IMR-90 (cell line): ENCODE measurements at regions not wholly inside any gene's neighbourhood (a gene's known extent, or its start where the extent isn't known, plus 50 kb on each side); places are given as distances from the start of the nearest gene placed in this dataset.

Experiments used
- ATAC-seq: fragments of 200-7000 bp; cut with Tn5 transposase; 2 replicates; pipeline ENCODE4 v1.9.1; 2020; ENCODE audit warnings: low read depth, mild to moderate bottlenecking, moderate library complexity
- BruUV-seq: library from RNA; stranded (reverse); fragments of 400-500 nt; replicated peaks from 2 replicates; lab custom pipeline; 2021; lab: Mats Ljungman, UMichigan
- CTCF ChIA-PET: fragments of 300-600 bp; formaldehyde crosslinking; extraction: SDS; loops from one replicate; lab custom pipeline; 2021; ENCODE audit warnings: antibody characterized with exemption; lab: Yijun Ruan, JAX
- POLR2A ChIA-PET: fragments of 300-600 bp; sonication (Branson Sonifier 250); formaldehyde crosslinking; loops from one replicate; lab custom pipeline; 2022; ENCODE audit warnings: antibody characterized with exemption; ENCODE audit not compliant: unreplicated experiment; lab: Charles Lee
- DNase-seq: peaks from one replicate; pipeline ENCODE4 v3.0.0; 2013
- H2AFZ ChIP-seq: replicated peaks from 2 replicates; pipeline ENCODE3; 2013; ENCODE audit warnings: low read length, mild to moderate bottlenecking; ENCODE audit not compliant: poor library complexity
- H2AK5ac ChIP-seq: 2 replicates; pipeline ENCODE4 v1.6.1; 2013; ENCODE audit warnings: low read depth, low read length, inconsistent platforms
- H2AK9ac ChIP-seq: replicated peaks from 2 replicates; pipeline ENCODE3; 2013; ENCODE audit warnings: mild to moderate bottlenecking, low read depth, low read length, moderate library complexity; ENCODE audit not compliant: poor library complexity
- H2BK120ac ChIP-seq: 2 replicates; pipeline ENCODE4 v1.6.1; 2013; ENCODE audit warnings: low read depth, low read length, inconsistent platforms
- H2BK15ac ChIP-seq: 3 replicates; pipeline ENCODE4 v1.6.1; 2013; ENCODE audit warnings: low read depth, low read length, inconsistent platforms
- H2BK20ac ChIP-seq: 2 replicates; pipeline ENCODE4 v1.6.1; 2013; ENCODE audit warnings: low read depth, mild to moderate bottlenecking, inconsistent platforms, low read length, moderate library complexity
- H2BK5ac ChIP-seq: 2 replicates; pipeline ENCODE4 v1.6.1; 2013; ENCODE audit warnings: mild to moderate bottlenecking, low read depth, low read length, inconsistent platforms; ENCODE audit not compliant: poor library complexity, severe bottlenecking
- H3K14ac ChIP-seq: replicated peaks from 2 replicates; pipeline ENCODE4 v1.6.1; 2013; ENCODE audit warnings: low read depth, low read length, inconsistent platforms
- H3K18ac ChIP-seq: 2 replicates; pipeline ENCODE4 v1.6.1; 2013; ENCODE audit warnings: low read depth, low read length, control low read depth
- H3K23ac ChIP-seq: 2 replicates; pipeline ENCODE4 v1.6.1; 2013; ENCODE audit warnings: low read depth, low read length, inconsistent platforms
- H3K27ac ChIP-seq: 2 replicates; pipeline ENCODE4 v1.5.1; 2013; ENCODE audit warnings: mild to moderate bottlenecking, control low read depth, low read length; ENCODE audit not compliant: insufficient read depth
- H3K27me3 ChIP-seq: 2 replicates; pipeline ENCODE4 v1.6.1; 2013; ENCODE audit warnings: low read length; ENCODE audit not compliant: control insufficient read depth, insufficient read depth
- H3K36me3 ChIP-seq: 2 replicates; pipeline ENCODE4 v1.6.1; 2013; ENCODE audit warnings: low read length, mixed read lengths; ENCODE audit not compliant: control insufficient read depth, insufficient read depth
- H3K4ac ChIP-seq: 2 replicates; pipeline ENCODE4 v1.6.1; 2013; ENCODE audit warnings: low read depth, low read length, inconsistent platforms
- H3K4me1 ChIP-seq: 2 replicates; pipeline ENCODE4 v1.6.1; 2013; ENCODE audit warnings: low read length, mixed read lengths; ENCODE audit not compliant: control insufficient read depth, insufficient read depth
- H3K4me2 ChIP-seq: 2 replicates; pipeline ENCODE4 v1.6.1; 2013; ENCODE audit warnings: low read depth, mild to moderate bottlenecking, control low read depth, low read length, moderate library complexity
- H3K4me3 ChIP-seq: 2 replicates; pipeline ENCODE4 v1.5.1; 2013; ENCODE audit warnings: low read depth, mild to moderate bottlenecking, control low read depth, low read length, moderate library complexity; ENCODE audit not compliant: insufficient read depth
- H3K56ac ChIP-seq: 2 replicates; pipeline ENCODE4 v1.6.1; 2013; ENCODE audit warnings: low read length, inconsistent platforms; ENCODE audit not compliant: insufficient read depth; ENCODE audit errors: extremely low read depth
- H3K79me1 ChIP-seq, 2 experiments: 2 replicates each; pipeline ENCODE4 v1.6.1; 2013; ENCODE audit warnings: low read length in 2 of 2, inconsistent platforms in 1 of 2, low read depth in 1 of 2
- H3K9ac ChIP-seq: 2 replicates; pipeline ENCODE4 v1.6.1; 2013; ENCODE audit warnings: low read depth, low read length, control low read depth
- H3K9me1 ChIP-seq: 2 replicates; pipeline ENCODE4 v1.6.1; 2013; ENCODE audit warnings: low read length, inconsistent platforms; ENCODE audit not compliant: insufficient read depth
- H3K9me3 ChIP-seq: 2 replicates; pipeline ENCODE4 v1.6.1; 2013; ENCODE audit warnings: low read length; ENCODE audit not compliant: control insufficient read depth, insufficient read depth
- H4K20me1 ChIP-seq: 2 replicates; pipeline ENCODE4 v1.6.1; 2013; ENCODE audit warnings: low read length, inconsistent platforms; ENCODE audit not compliant: insufficient read depth
- H4K5ac ChIP-seq: 2 replicates; pipeline ENCODE4 v1.6.1; 2013; ENCODE audit warnings: mild to moderate bottlenecking, low read depth, low read length, control low read depth
- H4K8ac ChIP-seq, 2 experiments: 2 replicates each; pipeline ENCODE4 v1.6.1; 2013; ENCODE audit warnings: low read depth in 2 of 2, low read length in 2 of 2, control low read depth in 1 of 2, inconsistent platforms in 1 of 2
- H4K91ac ChIP-seq: 2 replicates; pipeline ENCODE4 v1.6.1; 2013; ENCODE audit warnings: low read depth, low read length, inconsistent platforms; ENCODE audit not compliant: insufficient read depth
- BHLHE40 ChIP-seq: fragments of 150-350 bp; IDR thresholded peaks from 2 replicates; pipeline ENCODE4 v1.6.1; 2016; ENCODE audit warnings: mild to moderate bottlenecking, low read depth, low read length
- CEBPB ChIP-seq: IDR thresholded peaks from 2 replicates; pipeline ENCODE4 v1.6.1; 2012; ENCODE audit warnings: low read depth, low read length, improper control_type of control experiment
- CHD1 ChIP-seq: IDR thresholded peaks from 2 replicates; pipeline ENCODE4 v1.6.1; 2012; ENCODE audit warnings: low read depth, low read length, improper control_type of control experiment
- FOS ChIP-seq: fragments of 150-350 bp; IDR thresholded peaks from 2 replicates; pipeline ENCODE4 v1.6.1; 2016; ENCODE audit warnings: low read depth, low read length
- MAFK ChIP-seq: IDR thresholded peaks from 2 replicates; pipeline ENCODE4 v1.6.1; 2012; ENCODE audit warnings: low read depth, low read length, improper control_type of control experiment
- MAZ ChIP-seq: IDR thresholded peaks from 2 replicates; pipeline ENCODE4 v1.6.1; 2012; ENCODE audit warnings: low read depth, mild to moderate bottlenecking, low read length, improper control_type of control experiment, moderate library complexity, borderline replicate concordance
- MXI1 ChIP-seq: IDR thresholded peaks from 2 replicates; pipeline ENCODE4 v1.6.1; 2012; ENCODE audit warnings: low read depth, mild to moderate bottlenecking, low read length, moderate library complexity, borderline replicate concordance
- NFE2L2 ChIP-seq: fragments of 150-350 bp; IDR thresholded peaks from 2 replicates; pipeline ENCODE4 v1.6.1; 2016; ENCODE audit warnings: low read depth, mild to moderate bottlenecking, low read length
- POLR2A ChIP-seq: IDR thresholded peaks from 2 replicates; pipeline ENCODE4 v1.6.1; 2012; ENCODE audit warnings: mild to moderate bottlenecking, low read depth, low read length
- RAD21 ChIP-seq: IDR thresholded peaks from 2 replicates; pipeline ENCODE4 v1.6.1; 2012; ENCODE audit warnings: low read length, improper control_type of control experiment
- RCOR1 ChIP-seq: IDR thresholded peaks from 2 replicates; pipeline ENCODE4 v1.6.1; 2012; ENCODE audit warnings: mild to moderate bottlenecking, low read length, improper control_type of control experiment; ENCODE audit not compliant: insufficient replicate concordance
- RFX5 ChIP-seq: IDR thresholded peaks from 2 replicates; pipeline ENCODE4 v1.8.0; 2012; ENCODE audit warnings: low read depth, mild to moderate bottlenecking, low read length, moderate library complexity
- SMC3 ChIP-seq: fragments of 150-350 bp; IDR thresholded peaks from 2 replicates; pipeline ENCODE4 v1.6.1; 2016; ENCODE audit warnings: low read depth, mild to moderate bottlenecking, antibody characterized with exemption, low read length, moderate library complexity
- WGBS, 2 experiments: methylation state at CpG; one replicate each; pipeline versions ENCODE4 v1.1.5 to v1.1.7; 2013; ENCODE audit warnings: missing lambda C conversion rate in 2 of 2; ENCODE audit not compliant: insufficient read length in 1 of 2; ENCODE audit errors: extremely low coverage in 2 of 2; 5-methylcytosine and 5-hydroxymethylcytosine counted together
- dilution Hi-C: fragments of 300-500 bp; cut with HindIII; formaldehyde crosslinking; loops from one replicate; pipeline ENCODE4 v1.14.3; 2018; ENCODE audit warnings: low sequenced_read_pairs; ENCODE audit not compliant: unreplicated experiment
- in situ Hi-C: fragments of 300-500 bp; cut with MboI; formaldehyde crosslinking; loops from 3 replicates; pipeline ENCODE4 v1.14.3; 2019; ENCODE audit warnings: low sequenced_read_pairs, inconsistent platforms, mixed read lengths
- intact Hi-C: fragments of 100-400 bp; cut with micrococcal nuclease; formaldehyde crosslinking; loops from 2 replicates; pipeline ENCODE4 v1.10.0; 2022
- TF ChIP-seq, protein P1 (sequence below): conservative IDR thresholded peaks from 2 replicates; pipeline ENCODE4 v1.5.1; 2012; ENCODE audit warnings: mild to moderate bottlenecking, low read depth, low read length, improper control_type of control experiment
- TF ChIP-seq, protein P2 (sequence below): fragments of 150-350 bp; IDR thresholded peaks from 2 replicates; pipeline ENCODE4 v1.6.1; 2016; ENCODE audit warnings: low read depth, mild to moderate bottlenecking, low read length, moderate library complexity, borderline replicate concordance
- TF ChIP-seq, protein P3 (sequence below): fragments of 150-350 bp; IDR thresholded peaks from 2 replicates; pipeline ENCODE4 v1.6.1; 2017; ENCODE audit warnings: mild to moderate bottlenecking, antibody characterized with exemption, low read length, low read depth

DNA sequence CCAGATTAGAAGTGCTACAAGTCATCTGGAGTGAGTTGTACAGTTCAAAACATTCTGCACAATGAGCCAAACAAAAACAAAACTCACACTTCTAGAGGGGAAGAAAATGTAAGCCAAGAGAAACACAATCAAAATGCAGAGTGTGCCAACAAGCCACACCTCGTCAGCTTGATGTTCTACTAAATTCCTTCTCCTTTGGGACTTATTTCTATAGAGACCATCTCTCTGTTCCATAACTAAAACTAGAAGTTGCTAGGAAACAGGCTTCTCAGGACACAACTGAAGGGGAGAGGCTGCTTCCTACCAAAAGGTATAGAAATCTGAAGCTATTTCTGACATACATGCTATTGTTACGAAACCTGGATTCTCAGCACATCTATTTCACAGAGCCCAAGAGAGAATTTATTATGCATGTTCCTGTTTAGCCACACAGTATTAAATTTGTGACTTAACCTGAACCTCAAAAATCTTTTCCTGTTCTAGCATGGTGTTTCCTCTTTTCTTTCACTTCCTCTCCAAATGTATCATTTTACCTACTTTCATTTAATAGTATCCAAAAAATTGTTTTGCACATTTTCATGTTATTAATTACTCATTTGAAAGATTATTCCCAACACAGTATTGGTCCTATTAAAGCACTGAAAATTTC is 211.4 kb upstream of the CCDC150 start:
- no peak overlapping the region for H3K27ac ChIP-seq
- no peak overlapping the region for H2BK5ac ChIP-seq
- no peak overlapping the region for H3K23ac ChIP-seq
- ATAC-seq (no peak), DNase-seq (no peak)
- ChIA-PET CTCF (no interaction called here), POLR2A (no interaction called here)
- no peak overlapping the region for H2AK9ac ChIP-seq
- H4K91ac ChIP-seq = no peak overlapping the region
- in situ Hi-C loops = loop anchor here (25.0 kb wide), 1 partner anchor 341 kb away; no protein-coding TSS in a partner anchor
- no peaks in the 10 kb centered on the region for H3K9me1 ChIP-seq
- intact Hi-C loops = no loop called here
- H3K14ac ChIP-seq = no peak overlapping the region
- H3K4me3 ChIP-seq = no peak overlapping the region
- no peaks in the 10 kb centered on the region for H3K79me1 ChIP-seq
- H3K4me2 ChIP-seq = no peak overlapping the region
- no peak overlapping the region for H3K4ac ChIP-seq
- H4K8ac ChIP-seq = no peak overlapping the region
- no peaks in the 10 kb centered on the region for H4K20me1 ChIP-seq
- no peak overlapping the region for H3K9ac ChIP-seq
- no peaks in the 10 kb centered on the region for H3K4me1 ChIP-seq
- no peaks in the 10 kb centered on the region for H3K9me3 ChIP-seq
- dilution Hi-C loops = no loop called here
- no peak overlapping the region for H3K18ac ChIP-seq
- no peak overlapping the region for H2BK15ac ChIP-seq
- H2AFZ ChIP-seq = no peak overlapping the region
- H4K5ac ChIP-seq = no peak overlapping the region
- no peak overlapping the region for H2AK5ac ChIP-seq
- TF ChIP-seq, protein P1, sequence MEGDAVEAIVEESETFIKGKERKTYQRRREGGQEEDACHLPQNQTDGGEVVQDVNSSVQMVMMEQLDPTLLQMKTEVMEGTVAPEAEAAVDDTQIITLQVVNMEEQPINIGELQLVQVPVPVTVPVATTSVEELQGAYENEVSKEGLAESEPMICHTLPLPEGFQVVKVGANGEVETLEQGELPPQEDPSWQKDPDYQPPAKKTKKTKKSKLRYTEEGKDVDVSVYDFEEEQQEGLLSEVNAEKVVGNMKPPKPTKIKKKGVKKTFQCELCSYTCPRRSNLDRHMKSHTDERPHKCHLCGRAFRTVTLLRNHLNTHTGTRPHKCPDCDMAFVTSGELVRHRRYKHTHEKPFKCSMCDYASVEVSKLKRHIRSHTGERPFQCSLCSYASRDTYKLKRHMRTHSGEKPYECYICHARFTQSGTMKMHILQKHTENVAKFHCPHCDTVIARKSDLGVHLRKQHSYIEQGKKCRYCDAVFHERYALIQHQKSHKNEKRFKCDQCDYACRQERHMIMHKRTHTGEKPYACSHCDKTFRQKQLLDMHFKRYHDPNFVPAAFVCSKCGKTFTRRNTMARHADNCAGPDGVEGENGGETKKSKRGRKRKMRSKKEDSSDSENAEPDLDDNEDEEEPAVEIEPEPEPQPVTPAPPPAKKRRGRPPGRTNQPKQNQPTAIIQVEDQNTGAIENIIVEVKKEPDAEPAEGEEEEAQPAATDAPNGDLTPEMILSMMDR = no peak
- no peak for TF ChIP-seq RAD21
- no peak for TF ChIP-seq MAFK
- TF ChIP-seq POLR2A = no peak
- TF ChIP-seq RCOR1 = no peak
- no peak for TF ChIP-seq SMC3
- no peak for TF ChIP-seq NFE2L2
- TF ChIP-seq RFX5 = no peak
- no peak for TF ChIP-seq MXI1
- no peak for TF ChIP-seq FOS
- TF ChIP-seq, protein P2, sequence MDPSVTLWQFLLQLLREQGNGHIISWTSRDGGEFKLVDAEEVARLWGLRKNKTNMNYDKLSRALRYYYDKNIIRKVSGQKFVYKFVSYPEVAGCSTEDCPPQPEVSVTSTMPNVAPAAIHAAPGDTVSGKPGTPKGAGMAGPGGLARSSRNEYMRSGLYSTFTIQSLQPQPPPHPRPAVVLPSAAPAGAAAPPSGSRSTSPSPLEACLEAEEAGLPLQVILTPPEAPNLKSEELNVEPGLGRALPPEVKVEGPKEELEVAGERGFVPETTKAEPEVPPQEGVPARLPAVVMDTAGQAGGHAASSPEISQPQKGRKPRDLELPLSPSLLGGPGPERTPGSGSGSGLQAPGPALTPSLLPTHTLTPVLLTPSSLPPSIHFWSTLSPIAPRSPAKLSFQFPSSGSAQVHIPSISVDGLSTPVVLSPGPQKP = no peak
- TF ChIP-seq MAZ = no peak
- no peak for TF ChIP-seq CHD1
- TF ChIP-seq, protein P3, sequence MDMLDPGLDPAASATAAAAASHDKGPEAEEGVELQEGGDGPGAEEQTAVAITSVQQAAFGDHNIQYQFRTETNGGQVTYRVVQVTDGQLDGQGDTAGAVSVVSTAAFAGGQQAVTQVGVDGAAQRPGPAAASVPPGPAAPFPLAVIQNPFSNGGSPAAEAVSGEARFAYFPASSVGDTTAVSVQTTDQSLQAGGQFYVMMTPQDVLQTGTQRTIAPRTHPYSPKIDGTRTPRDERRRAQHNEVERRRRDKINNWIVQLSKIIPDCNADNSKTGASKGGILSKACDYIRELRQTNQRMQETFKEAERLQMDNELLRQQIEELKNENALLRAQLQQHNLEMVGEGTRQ = no peak
- TF ChIP-seq BHLHE40 = no peak
- TF ChIP-seq CEBPB = no peak
- H3K27me3 ChIP-seq = no peaks in the 10 kb centered on the region
- no peaks in the 10 kb centered on the region for H3K36me3 ChIP-seq
- no peak overlapping the region for H2BK120ac ChIP-seq
- WGBS, 2 experiments = no CpG with 5 or more reads among the region's 2 CpGs
- no peak overlapping the region for H3K56ac ChIP-seq
- BruUV-seq = no TSS peak
- H2BK20ac ChIP-seq = no peak overlapping the region
